ENCODE measurements at regions not wholly inside any gene's neighbourhood (a gene's known extent, or its start where the extent isn't known, plus 50 kb on each side); places are given as distances from the start of the nearest gene placed in this dataset.

GRCh38 chrY:19354061-19354856, 390.3 kb downstream of the KDM5D start:
- no peak for TF ChIP-seq CTCF (IDR thresholded peaks at IDR 0.05; ENCODE audit: insufficient read depth, low read length, missing control alignments)
- POLR2A ChIA-PET: no interaction called here
- CTCF ChIA-PET: no interaction called here
- no peak overlapping the region for H3K4me3 ChIP-seq (ENCODE audit: low read depth, low read length)
- no peak for DNase-seq (ENCODE audit: low read depth, low spot score)

GRCh38 chrY:19351616-19352015, 392.9 kb downstream of the KDM5D start:
- no peak overlapping the region for H3K4me3 ChIP-seq (ENCODE audit: low read depth, low read length)
- CTCF ChIA-PET: no interaction called here
- no peak for TF ChIP-seq CTCF (IDR thresholded peaks at IDR 0.05; ENCODE audit: insufficient read depth, low read length, missing control alignments)
- no peak for DNase-seq (ENCODE audit: low read depth, low spot score)
- POLR2A ChIA-PET: no interaction called here

GRCh38 chrY:19321701-19322100, 422.8 kb downstream of the KDM5D start:
- ChIA-PET POLR2A (no interaction called here), CTCF (no interaction called here)
- TF ChIP-seq CTCF (IDR thresholded peaks at IDR 0.05; ENCODE audit: insufficient read depth, low read length, missing control alignments): no peak
- no peak for DNase-seq (ENCODE audit: low read depth, low spot score)
- no peak overlapping the region for H3K4me3 ChIP-seq (ENCODE audit: low read depth, low read length)

GRCh38 chrY:19319135-19319534, 425.4 kb downstream of the KDM5D start:
- CTCF ChIA-PET: no interaction called here
- no peak for DNase-seq (ENCODE audit: low read depth, low spot score)
- TF ChIP-seq CTCF (IDR thresholded peaks at IDR 0.05; ENCODE audit: insufficient read depth, low read length, missing control alignments): no peak
- POLR2A ChIA-PET: no interaction called here
- H3K4me3 ChIP-seq (ENCODE audit: low read depth, low read length): no peak overlapping the region

- ChIA-PET POLR2A (no interaction called here), CTCF (no interaction called here)
- no peak for DNase-seq (ENCODE audit: low read depth, low spot score)
- no peak for TF ChIP-seq CTCF (IDR thresholded peaks at IDR 0.05; ENCODE audit: insufficient read depth, low read length, missing control alignments)
- H3K4me3 ChIP-seq (ENCODE audit: low read depth, low read length): no peak overlapping the region
These were observed 427.1 kb downstream of the KDM5D start for GRCh38 chrY:19317271-19317987.

GRCh38 chrY:19307627-19308026, 436.9 kb downstream of the KDM5D start:
- no peak for TF ChIP-seq CTCF (IDR thresholded peaks at IDR 0.05; ENCODE audit: insufficient read depth, low read length, missing control alignments)
- no peak overlapping the region for H3K4me3 ChIP-seq (ENCODE audit: low read depth, low read length)
- POLR2A ChIA-PET: no interaction called here
- no peak for DNase-seq (ENCODE audit: low read depth, low spot score)
- CTCF ChIA-PET: no interaction called here
